K562 (cell line): ENCODE measurements at regions not wholly inside any gene's neighbourhood (a gene's known extent, or its start where the extent isn't known, plus 50 kb on each side); places are given as distances from the start of the nearest gene placed in this dataset.

Experiments
- FOXJ3 ChIP-seq: sonication (generic); formaldehyde crosslinking; IDR thresholded peaks from 2 replicates; pipeline ENCODE4 v1.4.0; 2020; ENCODE audit warnings: mild to moderate bottlenecking, missing genetic modification reagents
- GABPA ChIP-seq: fragments of 200-800 bp; sonication (Bioruptor generic); conservative IDR thresholded peaks from 2 replicates; pipeline ENCODE4 v1.6.1; 2016; ENCODE audit warnings: low read depth, missing genetic modification characterization, missing compliant biosample characterization
- HDAC1 ChIP-seq, 2 experiments: fragments of 450-650 bp; IDR thresholded peaks; 2 replicates each; pipeline ENCODE4 v1.6.1; 2016 to 2017; ENCODE audit warnings: inconsistent platforms in 1 of 2, mild to moderate bottlenecking in 1 of 2, moderate library complexity in 1 of 2
- NR2F6 ChIP-seq: fragments of 450-650 bp; formaldehyde crosslinking; IDR thresholded peaks from 2 replicates; pipeline ENCODE4 v1.4.0; 2020; ENCODE audit warnings: mild to moderate bottlenecking
- RAD21 ChIP-seq, 2 experiments: fragments of 250-450 bp in 1 of 2; fragments of 450-650 bp in 1 of 2; sonication (Bioruptor Pico) in 1 of 2; formaldehyde crosslinking in 1 of 2; IDR thresholded peaks in 1 of 2; conservative IDR thresholded peaks in 1 of 2; 2 replicates each; pipeline versions ENCODE4 v1.4.0 to v1.8.0; 2020 to 2022; ENCODE audit warnings: mild to moderate bottlenecking in 2 of 2, moderate library complexity in 1 of 2
- RB1 ChIP-seq: fragments of 450-650 bp; IDR thresholded peaks from 2 replicates; pipeline ENCODE4 v1.6.1; 2017; ENCODE audit warnings: low read depth, mild to moderate bottlenecking
- STAT5B ChIP-seq: fragments of 250-450 bp; sonication (Bioruptor Pico); IDR thresholded peaks from 2 replicates; pipeline ENCODE4 v1.8.0; 2021; ENCODE audit warnings: mild to moderate bottlenecking, inconsistent platforms
- ZNF175 ChIP-seq: fragments of 200-800 bp; sonication (Bioruptor generic); IDR thresholded peaks from 2 replicates; pipeline ENCODE4 v1.6.1; 2016; ENCODE audit warnings: low read depth, mild to moderate bottlenecking, missing genetic modification characterization, missing compliant biosample characterization
- TF ChIP-seq, protein P1 (sequence below), 2 experiments: fragments of 450-650 bp in 1 of 2; sonication (generic) in 1 of 2; formaldehyde crosslinking in 1 of 2; IDR thresholded peaks; 2 replicates each; pipeline versions ENCODE4 v1.7.1 to v1.9.0; 2016 to 2022; ENCODE audit warnings: inconsistent platforms in 1 of 2, mild to moderate bottlenecking in 1 of 2, missing genetic modification reagents in 1 of 2
- TF ChIP-seq, protein P2 (sequence below): fragments of 250-450 bp; sonication (Bioruptor Pico); IDR thresholded peaks from 2 replicates; pipeline ENCODE4 v1.9.0; 2021; ENCODE audit warnings: mild to moderate bottlenecking, inconsistent platforms
- TF ChIP-seq, protein P3 (sequence below), 3 experiments: IDR thresholded peaks in 2 of 3; conservative IDR thresholded peaks in 1 of 3; 2 replicates each; pipeline ENCODE4 v1.5.1; 2011 to 2012; ENCODE audit warnings: low read length in 3 of 3, mild to moderate bottlenecking in 3 of 3, control low read depth in 2 of 3, improper control_type of control experiment in 1 of 3, inconsistent platforms in 1 of 3, low read depth in 1 of 3, mixed read lengths in 1 of 3, moderate library complexity in 1 of 3; ENCODE audit not compliant: insufficient read depth in 2 of 3
- TF ChIP-seq, protein P4 (sequence below): sonication (generic); formaldehyde crosslinking; IDR thresholded peaks from 2 replicates; pipeline ENCODE4 v1.8.0; 2022; ENCODE audit warnings: mild to moderate bottlenecking, low read depth, missing genetic modification reagents

DNA sequence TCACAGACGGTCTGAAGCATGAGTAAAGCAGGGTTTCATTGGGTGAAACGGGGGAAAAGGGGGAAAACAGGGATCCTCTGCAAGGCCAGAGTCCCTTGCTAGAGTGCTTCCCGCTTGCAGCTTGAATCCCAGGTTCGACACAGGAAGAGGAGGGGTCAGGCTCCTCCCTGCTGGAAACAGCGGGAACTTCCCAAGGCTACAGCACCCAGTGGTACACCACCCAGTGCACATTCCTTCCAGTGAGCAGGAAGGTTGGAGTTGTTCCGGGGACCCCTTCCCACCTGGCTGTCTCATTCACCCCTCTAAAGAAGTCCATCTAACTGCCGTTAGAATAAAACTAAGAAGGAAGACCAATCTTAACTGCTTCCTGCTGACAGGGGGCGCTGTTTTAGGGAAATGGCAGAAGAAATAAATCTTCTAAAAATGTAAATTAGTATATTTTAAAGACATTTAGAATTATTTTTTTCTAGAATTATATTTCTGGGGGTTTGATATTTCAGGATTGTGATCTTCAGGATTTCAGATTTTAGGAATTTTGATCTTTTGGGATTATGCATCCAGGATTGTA, 230.9 kb downstream of the RBM43 start (continued):
- TF ChIP-seq, protein P1, sequence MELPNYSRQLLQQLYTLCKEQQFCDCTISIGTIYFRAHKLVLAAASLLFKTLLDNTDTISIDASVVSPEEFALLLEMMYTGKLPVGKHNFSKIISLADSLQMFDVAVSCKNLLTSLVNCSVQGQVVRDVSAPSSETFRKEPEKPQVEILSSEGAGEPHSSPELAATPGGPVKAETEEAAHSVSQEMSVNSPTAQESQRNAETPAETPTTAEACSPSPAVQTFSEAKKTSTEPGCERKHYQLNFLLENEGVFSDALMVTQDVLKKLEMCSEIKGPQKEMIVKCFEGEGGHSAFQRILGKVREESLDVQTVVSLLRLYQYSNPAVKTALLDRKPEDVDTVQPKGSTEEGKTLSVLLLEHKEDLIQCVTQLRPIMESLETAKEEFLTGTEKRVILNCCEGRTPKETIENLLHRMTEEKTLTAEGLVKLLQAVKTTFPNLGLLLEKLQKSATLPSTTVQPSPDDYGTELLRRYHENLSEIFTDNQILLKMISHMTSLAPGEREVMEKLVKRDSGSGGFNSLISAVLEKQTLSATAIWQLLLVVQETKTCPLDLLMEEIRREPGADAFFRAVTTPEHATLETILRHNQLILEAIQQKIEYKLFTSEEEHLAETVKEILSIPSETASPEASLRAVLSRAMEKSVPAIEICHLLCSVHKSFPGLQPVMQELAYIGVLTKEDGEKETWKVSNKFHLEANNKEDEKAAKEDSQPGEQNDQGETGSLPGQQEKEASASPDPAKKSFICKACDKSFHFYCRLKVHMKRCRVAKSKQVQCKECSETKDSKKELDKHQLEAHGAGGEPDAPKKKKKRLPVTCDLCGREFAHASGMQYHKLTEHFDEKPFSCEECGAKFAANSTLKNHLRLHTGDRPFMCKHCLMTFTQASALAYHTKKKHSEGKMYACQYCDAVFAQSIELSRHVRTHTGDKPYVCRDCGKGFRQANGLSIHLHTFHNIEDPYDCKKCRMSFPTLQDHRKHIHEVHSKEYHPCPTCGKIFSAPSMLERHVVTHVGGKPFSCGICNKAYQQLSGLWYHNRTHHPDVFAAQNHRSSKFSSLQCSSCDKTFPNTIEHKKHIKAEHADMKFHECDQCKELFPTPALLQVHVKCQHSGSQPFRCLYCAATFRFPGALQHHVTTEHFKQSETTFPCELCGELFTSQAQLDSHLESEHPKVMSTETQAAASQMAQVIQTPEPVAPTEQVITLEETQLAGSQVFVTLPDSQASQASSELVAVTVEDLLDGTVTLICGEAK (IDR thresholded peaks at IDR 0.05): no peak
- TF ChIP-seq, protein P1 (CRISPR knock-in tag; IDR thresholded peaks at IDR 0.05): no peak
- TF ChIP-seq GABPA (tag): peak; percentile 54
- no peak for TF ChIP-seq ZNF175 (CRISPR knock-in tag)
- TF ChIP-seq NR2F6: no peak
- TF ChIP-seq, protein P2, sequence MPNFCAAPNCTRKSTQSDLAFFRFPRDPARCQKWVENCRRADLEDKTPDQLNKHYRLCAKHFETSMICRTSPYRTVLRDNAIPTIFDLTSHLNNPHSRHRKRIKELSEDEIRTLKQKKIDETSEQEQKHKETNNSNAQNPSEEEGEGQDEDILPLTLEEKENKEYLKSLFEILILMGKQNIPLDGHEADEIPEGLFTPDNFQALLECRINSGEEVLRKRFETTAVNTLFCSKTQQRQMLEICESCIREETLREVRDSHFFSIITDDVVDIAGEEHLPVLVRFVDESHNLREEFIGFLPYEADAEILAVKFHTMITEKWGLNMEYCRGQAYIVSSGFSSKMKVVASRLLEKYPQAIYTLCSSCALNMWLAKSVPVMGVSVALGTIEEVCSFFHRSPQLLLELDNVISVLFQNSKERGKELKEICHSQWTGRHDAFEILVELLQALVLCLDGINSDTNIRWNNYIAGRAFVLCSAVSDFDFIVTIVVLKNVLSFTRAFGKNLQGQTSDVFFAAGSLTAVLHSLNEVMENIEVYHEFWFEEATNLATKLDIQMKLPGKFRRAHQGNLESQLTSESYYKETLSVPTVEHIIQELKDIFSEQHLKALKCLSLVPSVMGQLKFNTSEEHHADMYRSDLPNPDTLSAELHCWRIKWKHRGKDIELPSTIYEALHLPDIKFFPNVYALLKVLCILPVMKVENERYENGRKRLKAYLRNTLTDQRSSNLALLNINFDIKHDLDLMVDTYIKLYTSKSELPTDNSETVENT: no peak
- TF ChIP-seq RB1: no peak
- no peak for TF ChIP-seq FOXJ3 (CRISPR knock-in tag)
- 0 out of 4 replicates have a peak, but pooled peaks of 1 of the 2 experiments have one; percentile 19 for TF ChIP-seq RAD21 (CRISPR knock-in tag; conservative IDR thresholded peaks at IDR 0.05 in 1 of 2, IDR thresholded peaks at IDR 0.05 in 1 of 2)
- TF ChIP-seq HDAC1 (IDR thresholded peaks at IDR 0.05): no peak
- TF ChIP-seq STAT5B: no peak
- TF ChIP-seq, protein P3, sequence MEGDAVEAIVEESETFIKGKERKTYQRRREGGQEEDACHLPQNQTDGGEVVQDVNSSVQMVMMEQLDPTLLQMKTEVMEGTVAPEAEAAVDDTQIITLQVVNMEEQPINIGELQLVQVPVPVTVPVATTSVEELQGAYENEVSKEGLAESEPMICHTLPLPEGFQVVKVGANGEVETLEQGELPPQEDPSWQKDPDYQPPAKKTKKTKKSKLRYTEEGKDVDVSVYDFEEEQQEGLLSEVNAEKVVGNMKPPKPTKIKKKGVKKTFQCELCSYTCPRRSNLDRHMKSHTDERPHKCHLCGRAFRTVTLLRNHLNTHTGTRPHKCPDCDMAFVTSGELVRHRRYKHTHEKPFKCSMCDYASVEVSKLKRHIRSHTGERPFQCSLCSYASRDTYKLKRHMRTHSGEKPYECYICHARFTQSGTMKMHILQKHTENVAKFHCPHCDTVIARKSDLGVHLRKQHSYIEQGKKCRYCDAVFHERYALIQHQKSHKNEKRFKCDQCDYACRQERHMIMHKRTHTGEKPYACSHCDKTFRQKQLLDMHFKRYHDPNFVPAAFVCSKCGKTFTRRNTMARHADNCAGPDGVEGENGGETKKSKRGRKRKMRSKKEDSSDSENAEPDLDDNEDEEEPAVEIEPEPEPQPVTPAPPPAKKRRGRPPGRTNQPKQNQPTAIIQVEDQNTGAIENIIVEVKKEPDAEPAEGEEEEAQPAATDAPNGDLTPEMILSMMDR (IDR thresholded peaks at IDR 0.05 in 2 of 3, conservative IDR thresholded peaks at IDR 0.05 in 1 of 3; ENCODE audit: insufficient read depth in 2 of 3, low read depth in 1 of 3, low read length in 3 of 3): peak; percentile 10 to 46 (median 45); a peak in 4 of 6 replicates
- TF ChIP-seq, protein P4, sequence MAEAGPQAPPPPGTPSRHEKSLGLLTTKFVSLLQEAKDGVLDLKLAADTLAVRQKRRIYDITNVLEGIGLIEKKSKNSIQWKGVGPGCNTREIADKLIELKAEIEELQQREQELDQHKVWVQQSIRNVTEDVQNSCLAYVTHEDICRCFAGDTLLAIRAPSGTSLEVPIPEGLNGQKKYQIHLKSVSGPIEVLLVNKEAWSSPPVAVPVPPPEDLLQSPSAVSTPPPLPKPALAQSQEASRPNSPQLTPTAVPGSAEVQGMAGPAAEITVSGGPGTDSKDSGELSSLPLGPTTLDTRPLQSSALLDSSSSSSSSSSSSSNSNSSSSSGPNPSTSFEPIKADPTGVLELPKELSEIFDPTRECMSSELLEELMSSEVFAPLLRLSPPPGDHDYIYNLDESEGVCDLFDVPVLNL (CRISPR knock-in tag): no peak
